Spleen (tissue), 11 donors: ENCODE measurements at regions not wholly inside any gene's neighbourhood (a gene's known extent, or its start where the extent isn't known, plus 50 kb on each side); places are given as distances from the start of the nearest gene placed in this dataset.
A peak's percentile ranks its signal among the peaks of the same experiment; 100 is the strongest.

ENCODE experiments used
- DNase-seq: peaks from one replicate; pipeline ENCODE4 v3.0.0-alpha.2; 2020
- H3K27ac ChIP-seq, 8 donors: fragments of 200-600 bp; sonication (generic) in 7 of 8; 1 replicate in 4 of 8; 2 replicates in 4 of 8; pipeline versions ENCODE4 v1.5.0 to v1.8.0; 2016 to 2021; ENCODE audit warnings: inconsistent platforms in 4 of 8, mild to moderate bottlenecking in 4 of 8, moderate library complexity in 1 of 8
- H3K27me3 ChIP-seq, 7 donors: fragments of 200-600 bp; sonication (generic) in 6 of 7; replicated peaks in 1 of 7; 1 replicate in 4 of 7; 2 replicates in 3 of 7; pipeline versions ENCODE4 v1.5.0 to v1.8.0; 2016 to 2021; ENCODE audit warnings: inconsistent platforms in 3 of 7, mild to moderate bottlenecking in 1 of 7
- H3K36me3 ChIP-seq, 6 donors: fragments of 200-600 bp; sonication (generic) in 5 of 6; 1 replicate in 4 of 6; 2 replicates in 2 of 6; pipeline versions ENCODE4 v1.5.0 to v1.8.0; 2016 to 2021; ENCODE audit warnings: inconsistent platforms in 2 of 6
- H3K4me1 ChIP-seq, 6 donors: fragments of 200-600 bp; sonication (generic) in 5 of 6; 1 replicate in 3 of 6; 2 replicates in 3 of 6; pipeline versions ENCODE4 v1.5.0 to v1.8.0; 2016 to 2021; ENCODE audit warnings: inconsistent platforms in 3 of 6
- H3K4me3 ChIP-seq, 8 donors: fragments of 200-600 bp; sonication (generic) in 7 of 8; 1 replicate in 4 of 8; 2 replicates in 4 of 8; pipeline versions ENCODE4 v1.5.0 to v1.8.0; 2016 to 2021; ENCODE audit warnings: inconsistent platforms in 4 of 8, mild to moderate bottlenecking in 4 of 8, moderate library complexity in 2 of 8
- H3K9me3 ChIP-seq, 8 donors: fragments of 200-600 bp; sonication (generic) in 7 of 8; 1 replicate in 4 of 8; 2 replicates in 4 of 8; pipeline versions ENCODE4 v1.5.0 to v1.8.0; 2016 to 2021; ENCODE audit warnings: inconsistent platforms in 4 of 8
- CTCF ChIP-seq, 11 experiments: fragments of 200-600 bp in 7 of 11; fragments of 450-650 bp in 4 of 11; sonication (generic) in 4 of 11; IDR thresholded peaks in 8 of 11; conservative IDR thresholded peaks in 3 of 11; 1 replicate in 7 of 11; 2 replicates in 4 of 11; pipeline versions ENCODE4 v1.4.0 to v1.8.0; 2016 to 2021; ENCODE audit warnings: antibody characterized with exemption in 11 of 11, inconsistent platforms in 4 of 11, mild to moderate bottlenecking in 1 of 11
- POLR2A ChIP-seq, 3 donors: fragments of 450-650 bp; IDR thresholded peaks; one replicate each; pipeline ENCODE4 v1.5.1; 2017; ENCODE audit warnings: antibody characterized with exemption in 3 of 3, mild to moderate bottlenecking in 1 of 3
- POLR2AphosphoS5 ChIP-seq, 3 donors: sonication (generic); formaldehyde crosslinking; IDR thresholded peaks; one replicate each; pipeline ENCODE4 v1.5.1; 2017; ENCODE audit warnings: antibody characterized with exemption in 3 of 3
- WGBS, 5 donors: extraction: QIAGEN DNeasy Blood & Tissue Kit in 3 of 5; methylation state at CpG; one replicate each; pipeline versions ENCODE4 v1.1.5 to v1.1.7; 2013 to 2018; 5-methylcytosine and 5-hydroxymethylcytosine counted together
- intact Hi-C: fragments of 100-400 bp; cut with DNase I; formaldehyde crosslinking; loops from one replicate; pipeline ENCODE4 v1.15.0; 2023; ENCODE audit warnings: low total_unique reads
- donor health status: healthy with polysubstance abuse.
- donor health status: DM: no; HTN: no; CAD: no; lungs with moderate emphysema.
- donor health status: DM: no; HTN: no; CAD: no.
- donor health status: Bipolar disorder and iron deficiency.
- donor health status: healthy.
- donor health status: DM: no; HTN: no; CAD: no.
- donor health status: DM: yes; HTN: yes; CAD: no.

- intact Hi-C loops, result no loop called here
- Histone ChIP-seq H3K27ac (no peak overlapping the region), H3K4me1 (no peaks in the 10 kb centered on the region), H3K27me3 (peaks cover 0 to 2% (median 0%) of the 10 kb centered on the region in 7 donors), H3K4me3 (no peak overlapping the region), H3K36me3 (no peaks in the 10 kb centered on the region), H3K9me3 (no peaks in the 10 kb centered on the region)
- no peak for DNase-seq
- TF ChIP-seq POLR2A (IDR thresholded peaks at IDR 0.05), result no peak
- no peak for TF ChIP-seq CTCF (IDR thresholded peaks at IDR 0.05 in 8 of 11, conservative IDR thresholded peaks at IDR 0.05 in 3 of 11)
- no peak for TF ChIP-seq POLR2AphosphoS5 (IDR thresholded peaks at IDR 0.05)
- 93 to 95% (median 94%) methylated on average over 2 of the region's 2 CpGs for WGBS, 5 donors
Observed at GRCh38 chr12:5295996-5296395, 135.9 kb upstream of the NTF3 start.

GRCh38 chr12:5301539-5301938, 130.4 kb upstream of the NTF3 start:
- no peak for DNase-seq

GRCh38 chr12:5305425-5305824, 126.5 kb upstream of the NTF3 start:
- H3K9me3 ChIP-seq, result no peaks in the 10 kb centered on the region
- peak; percentile 71 for DNase-seq
- H3K4me3 ChIP-seq, result no peak overlapping the region
- intact Hi-C loops, result no loop called here
- peaks cover 0 to 5% (median 0%) of the 10 kb centered on the region in 7 donors for H3K27me3 ChIP-seq
- peaks cover 0 to 13% (median 0%) of the 10 kb centered on the region in 6 donors for H3K4me1 ChIP-seq
- no peaks in the 10 kb centered on the region for H3K36me3 ChIP-seq
- peak in 2 of 3 donors; percentile 47 to 62 for TF ChIP-seq POLR2AphosphoS5 (IDR thresholded peaks at IDR 0.05)
- no peak for TF ChIP-seq POLR2A (IDR thresholded peaks at IDR 0.05)
- 48 to 72% (median 66%) methylated on average over 7 of the region's 7 CpGs for WGBS, 5 donors
- peak overlapping the region in 1 of 8 donors; percentile 14 for H3K27ac ChIP-seq

More at GRCh38 chr12:5301539-5301938, 130.4 kb upstream of the NTF3 start:
- peaks cover 0 to 7% (median 0%) of the 10 kb centered on the region in 6 donors for H3K4me1 ChIP-seq
- H3K36me3 ChIP-seq, result no peaks in the 10 kb centered on the region
- H3K27ac ChIP-seq, result no peak overlapping the region
- TF ChIP-seq CTCF (IDR thresholded peaks at IDR 0.05 in 8 of 11, conservative IDR thresholded peaks at IDR 0.05 in 3 of 11) (no peak), POLR2A (IDR thresholded peaks at IDR 0.05) (no peak), POLR2AphosphoS5 (IDR thresholded peaks at IDR 0.05) (no peak)
- no peak overlapping the region for H3K4me3 ChIP-seq
- no peaks in the 10 kb centered on the region for H3K9me3 ChIP-seq
- intact Hi-C loops, result no loop called here
- H3K27me3 ChIP-seq, result peaks cover 0 to 5% (median 0%) of the 10 kb centered on the region in 7 donors

- Histone ChIP-seq H3K27ac (peak overlapping the region in 1 of 8 donors; percentile 14), H3K4me3 (no peak overlapping the region), H3K9me3 (no peaks in the 10 kb centered on the region), H3K4me1 (peaks cover 0 to 13% (median 0%) of the 10 kb centered on the region in 6 donors), H3K27me3 (peaks cover 0 to 3% (median 0%) of the 10 kb centered on the region in 7 donors), H3K36me3 (no peaks in the 10 kb centered on the region)
- WGBS, 5 donors, result 75 to 84% (median 81%) methylated on average over 4 of the region's 4 CpGs
- no peak for TF ChIP-seq CTCF (IDR thresholded peaks at IDR 0.05 in 8 of 11, conservative IDR thresholded peaks at IDR 0.05 in 3 of 11)
- TF ChIP-seq POLR2AphosphoS5 (IDR thresholded peaks at IDR 0.05), result no peak
- TF ChIP-seq POLR2A (IDR thresholded peaks at IDR 0.05), result no peak
- intact Hi-C loops, result no loop called here
- DNase-seq, result no peak
Observed at GRCh38 chr12:5305886-5306545, 125.9 kb upstream of the NTF3 start.
